ENCODE measurements at regions not wholly inside any gene's neighbourhood (a gene's known extent, or its start where the extent isn't known, plus 50 kb on each side); places are given as distances from the start of the nearest gene placed in this dataset.

GRCh38 chr13:85009447-85009846, 789.8 kb downstream of the SLITRK6 start:
- TF ChIP-seq CTCF (IDR thresholded peaks at IDR 0.05) (no peak), POLR2A (IDR thresholded peaks at IDR 0.05) (no peak)

All from tibial nerve (tissue), 3 donors.